Endothelial cell of umbilical vein (primary cell): ENCODE measurements at regions not wholly inside any gene's neighbourhood (a gene's known extent, or its start where the extent isn't known, plus 50 kb on each side); places are given as distances from the start of the nearest gene placed in this dataset.

Experiments
- FOS ChIP-seq: IDR thresholded peaks from 2 replicates; pipeline ENCODE4 v1.6.1; 2011; ENCODE audit warnings: mild to moderate bottlenecking, low read length, moderate library complexity, borderline replicate concordance; ENCODE audit not compliant: insufficient read depth
- TF ChIP-seq, protein P1 (sequence below), 2 donors: IDR thresholded peaks; 1 replicate in 1 of 2; 2 replicates in 1 of 2; pipeline ENCODE4 v1.5.1; 2011; ENCODE audit warnings: low read length in 2 of 2, mild to moderate bottlenecking in 2 of 2, moderate library complexity in 2 of 2, control low read depth in 1 of 2, inconsistent platforms in 1 of 2, low read depth in 1 of 2; ENCODE audit not compliant: insufficient read depth in 1 of 2; ENCODE audit errors: extremely low read depth in 1 of 2

DNA sequence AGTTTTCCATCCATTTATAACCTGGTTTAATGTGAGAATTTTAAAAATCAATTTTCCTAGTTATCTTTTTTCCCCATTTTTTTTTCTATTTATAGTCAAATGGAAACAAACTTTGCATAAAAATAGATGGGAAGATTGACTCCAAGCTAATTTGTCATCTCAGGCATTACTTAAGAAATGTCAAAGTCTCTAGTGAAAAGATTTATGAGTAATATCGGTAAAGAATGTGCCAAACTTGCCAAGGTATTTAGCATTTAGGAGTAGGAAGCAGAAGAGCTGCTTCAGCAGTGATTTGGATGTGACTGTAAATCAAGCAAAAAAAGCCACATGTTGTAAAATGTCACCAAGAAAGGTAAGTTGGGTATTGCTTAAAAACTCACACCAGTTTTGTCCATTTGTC, 108.6 kb downstream of the LACC1 start:
- TF ChIP-seq, protein P1, sequence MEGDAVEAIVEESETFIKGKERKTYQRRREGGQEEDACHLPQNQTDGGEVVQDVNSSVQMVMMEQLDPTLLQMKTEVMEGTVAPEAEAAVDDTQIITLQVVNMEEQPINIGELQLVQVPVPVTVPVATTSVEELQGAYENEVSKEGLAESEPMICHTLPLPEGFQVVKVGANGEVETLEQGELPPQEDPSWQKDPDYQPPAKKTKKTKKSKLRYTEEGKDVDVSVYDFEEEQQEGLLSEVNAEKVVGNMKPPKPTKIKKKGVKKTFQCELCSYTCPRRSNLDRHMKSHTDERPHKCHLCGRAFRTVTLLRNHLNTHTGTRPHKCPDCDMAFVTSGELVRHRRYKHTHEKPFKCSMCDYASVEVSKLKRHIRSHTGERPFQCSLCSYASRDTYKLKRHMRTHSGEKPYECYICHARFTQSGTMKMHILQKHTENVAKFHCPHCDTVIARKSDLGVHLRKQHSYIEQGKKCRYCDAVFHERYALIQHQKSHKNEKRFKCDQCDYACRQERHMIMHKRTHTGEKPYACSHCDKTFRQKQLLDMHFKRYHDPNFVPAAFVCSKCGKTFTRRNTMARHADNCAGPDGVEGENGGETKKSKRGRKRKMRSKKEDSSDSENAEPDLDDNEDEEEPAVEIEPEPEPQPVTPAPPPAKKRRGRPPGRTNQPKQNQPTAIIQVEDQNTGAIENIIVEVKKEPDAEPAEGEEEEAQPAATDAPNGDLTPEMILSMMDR (IDR thresholded peaks at IDR 0.05; ENCODE audit: extremely low read depth in 1 of 2, insufficient read depth in 1 of 2, low read depth in 1 of 2, low read length in 2 of 2): no peak
- no peak for TF ChIP-seq FOS
